ENCODE measurements at regions not wholly inside any gene's neighbourhood (a gene's known extent, or its start where the extent isn't known, plus 50 kb on each side); places are given as distances from the start of the nearest gene placed in this dataset.

GRCh38 chr5:143931986-143932385, 120.0 kb downstream of the HMHB1 start:
- no peak for TF ChIP-seq CSRNP3 (CRISPR knock-in tag; IDR thresholded peaks at IDR 0.05)
- TF ChIP-seq ISL1 (CRISPR knock-in tag; IDR thresholded peaks at IDR 0.05): no peak
- no peak for TF ChIP-seq ZNF70 (CRISPR knock-in tag; IDR thresholded peaks at IDR 0.05)
- TF ChIP-seq CSDC2 (CRISPR knock-in tag; IDR thresholded peaks at IDR 0.05): no peak
- TF ChIP-seq OSR1 (CRISPR knock-in tag; IDR thresholded peaks at IDR 0.05): no peak

GRCh38 chr5:143932584-143932983, 120.6 kb downstream of the HMHB1 start:
- TF ChIP-seq TSHZ2 (CRISPR knock-in tag; IDR thresholded peaks at IDR 0.05): no peak
- no peak for TF ChIP-seq ISL1 (CRISPR knock-in tag; IDR thresholded peaks at IDR 0.05)
- TF ChIP-seq ZNF8 (CRISPR knock-in tag; IDR thresholded peaks at IDR 0.05): no peak
- no peak for TF ChIP-seq TCF4 (CRISPR knock-in tag; IDR thresholded peaks at IDR 0.05; ENCODE audit: borderline replicate concordance)
- TF ChIP-seq ZFP3 (CRISPR knock-in tag; IDR thresholded peaks at IDR 0.05): no peak
- no peak for TF ChIP-seq CREB5 (CRISPR knock-in tag; IDR thresholded peaks at IDR 0.05; ENCODE audit: low read depth)
- TF ChIP-seq TOX (CRISPR knock-in tag; IDR thresholded peaks at IDR 0.05; ENCODE audit: borderline replicate concordance): no peak
- TF ChIP-seq ZC3H10 (CRISPR knock-in tag; IDR thresholded peaks at IDR 0.05): no peak
- TF ChIP-seq RARB (CRISPR knock-in tag; IDR thresholded peaks at IDR 0.05): no peak
- TF ChIP-seq POU6F1 (CRISPR knock-in tag; IDR thresholded peaks at IDR 0.05; ENCODE audit: borderline replicate concordance, low read depth): no peak
- no peak for ATAC-seq

More at GRCh38 chr5:143931986-143932385, 120.0 kb downstream of the HMHB1 start:
- no peak for ATAC-seq

GRCh38 chr5:143933451-143933850, 121.5 kb downstream of the HMHB1 start:
- ATAC-seq: no peak
- TF ChIP-seq ISL1 (CRISPR knock-in tag; IDR thresholded peaks at IDR 0.05): no peak
- TF ChIP-seq PPARA (CRISPR knock-in tag; IDR thresholded peaks at IDR 0.05; ENCODE audit: borderline replicate concordance): no peak
- TF ChIP-seq ZFP3 (CRISPR knock-in tag; IDR thresholded peaks at IDR 0.05): no peak
- no peak for TF ChIP-seq ARNTL (CRISPR knock-in tag; IDR thresholded peaks at IDR 0.05; ENCODE audit: borderline replicate concordance, low read depth)
- TF ChIP-seq SNAI2 (CRISPR knock-in tag; IDR thresholded peaks at IDR 0.05): no peak
- no peak for TF ChIP-seq TOX (CRISPR knock-in tag; IDR thresholded peaks at IDR 0.05; ENCODE audit: borderline replicate concordance)
- no peak for TF ChIP-seq POU6F1 (CRISPR knock-in tag; IDR thresholded peaks at IDR 0.05; ENCODE audit: borderline replicate concordance, low read depth)
- TF ChIP-seq OSR1 (CRISPR knock-in tag; IDR thresholded peaks at IDR 0.05): no peak
- no peak for TF ChIP-seq BACH2 (CRISPR knock-in tag; IDR thresholded peaks at IDR 0.05; ENCODE audit: borderline replicate concordance)
- TF ChIP-seq ZC3H10 (CRISPR knock-in tag; IDR thresholded peaks at IDR 0.05): no peak
- no peak for TF ChIP-seq GLIS3 (CRISPR knock-in tag; IDR thresholded peaks at IDR 0.05)
- no peak for TF ChIP-seq ZNF70 (CRISPR knock-in tag; IDR thresholded peaks at IDR 0.05)
- no peak for TF ChIP-seq TSHZ2 (CRISPR knock-in tag; IDR thresholded peaks at IDR 0.05)
- no peak for TF ChIP-seq ZFP30 (CRISPR knock-in tag; IDR thresholded peaks at IDR 0.05)
